GM19463 (cell line): ENCODE measurements at regions not wholly inside any gene's neighbourhood (a gene's known extent, or its start where the extent isn't known, plus 50 kb on each side); places are given as distances from the start of the nearest gene placed in this dataset.

ENCODE experiments used
- ATAC-seq: cut with Tn5 transposase; IDR thresholded peaks from one replicate; pipeline ENCODE4 v1.9.1; 2021; ENCODE audit warnings: mild to moderate bottlenecking, moderate library complexity; ENCODE audit not compliant: unreplicated experiment

DNA sequence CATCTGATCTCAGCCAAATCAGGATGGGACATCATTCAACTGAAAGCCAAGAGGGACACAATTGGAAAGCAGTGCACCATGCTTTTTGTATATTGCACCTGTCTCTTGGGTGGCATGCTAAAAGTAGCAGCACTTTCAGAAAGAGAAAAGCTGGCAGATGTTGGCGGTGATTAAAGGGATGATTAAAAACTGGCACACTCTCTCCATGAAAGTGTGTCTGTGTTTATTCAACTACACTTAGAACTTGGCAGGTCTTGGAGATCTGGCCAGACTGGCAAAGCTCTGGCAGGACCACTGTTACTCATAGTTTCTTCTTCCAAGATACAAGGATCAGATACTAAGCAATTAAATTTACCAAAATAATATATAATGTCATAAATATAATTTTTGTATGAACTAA, 112.9 kb upstream of the ELAVL2 start:
- ATAC-seq, result no peak

DNA sequence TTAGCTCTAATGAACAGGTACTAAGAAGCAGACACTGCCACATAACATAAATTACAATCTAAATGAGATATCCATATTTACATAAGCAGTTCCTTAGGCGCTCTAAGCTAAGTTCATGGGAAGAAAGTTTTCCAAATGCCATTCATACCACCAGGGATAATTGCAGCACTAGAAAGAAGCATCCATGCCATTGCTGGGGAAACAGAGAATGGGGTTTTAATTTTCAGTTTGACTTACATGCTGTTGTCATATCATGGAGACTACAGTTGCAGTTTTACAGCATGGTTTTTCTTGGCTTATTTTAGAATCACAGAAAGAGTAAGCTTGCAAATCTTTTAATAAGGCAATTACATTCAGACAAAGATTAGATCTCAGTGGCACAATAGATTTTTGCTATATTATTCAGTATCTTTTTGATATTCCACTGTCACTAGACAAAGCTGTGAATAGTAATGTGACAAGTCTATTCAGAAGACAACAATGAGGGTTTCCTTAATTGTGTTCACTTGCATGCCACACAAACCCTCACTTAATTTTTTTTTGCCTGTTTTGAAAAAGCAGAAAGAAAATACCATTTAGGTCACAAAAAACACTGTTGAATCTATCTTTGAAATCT, 108.4 kb upstream of the ELAVL2 start:
- no peak for ATAC-seq

DNA sequence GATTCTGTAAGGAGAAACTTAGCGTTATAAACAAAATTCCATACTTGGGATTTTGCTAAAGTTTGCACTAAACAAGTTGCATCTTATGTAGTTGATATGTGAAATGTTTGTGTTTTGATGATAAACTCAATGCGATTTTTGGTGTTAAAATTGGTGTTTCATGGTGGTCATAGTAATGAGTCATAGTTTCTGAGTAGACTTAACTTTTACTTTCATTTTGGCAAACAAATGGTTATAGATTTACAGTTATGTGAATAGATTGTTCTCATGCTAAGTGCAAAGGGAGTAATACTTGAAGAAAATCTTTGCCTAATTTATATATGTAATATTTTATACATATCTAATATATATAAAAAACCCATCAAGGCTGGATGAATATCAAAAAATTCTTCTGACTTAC, 107.3 kb upstream of the ELAVL2 start:
- ATAC-seq, result peak; percentile 61

- ATAC-seq, result peak; percentile 97
Measured at GRCh38 chr9:23926368-23926767, 100.3 kb upstream of the ELAVL2 start.

DNA sequence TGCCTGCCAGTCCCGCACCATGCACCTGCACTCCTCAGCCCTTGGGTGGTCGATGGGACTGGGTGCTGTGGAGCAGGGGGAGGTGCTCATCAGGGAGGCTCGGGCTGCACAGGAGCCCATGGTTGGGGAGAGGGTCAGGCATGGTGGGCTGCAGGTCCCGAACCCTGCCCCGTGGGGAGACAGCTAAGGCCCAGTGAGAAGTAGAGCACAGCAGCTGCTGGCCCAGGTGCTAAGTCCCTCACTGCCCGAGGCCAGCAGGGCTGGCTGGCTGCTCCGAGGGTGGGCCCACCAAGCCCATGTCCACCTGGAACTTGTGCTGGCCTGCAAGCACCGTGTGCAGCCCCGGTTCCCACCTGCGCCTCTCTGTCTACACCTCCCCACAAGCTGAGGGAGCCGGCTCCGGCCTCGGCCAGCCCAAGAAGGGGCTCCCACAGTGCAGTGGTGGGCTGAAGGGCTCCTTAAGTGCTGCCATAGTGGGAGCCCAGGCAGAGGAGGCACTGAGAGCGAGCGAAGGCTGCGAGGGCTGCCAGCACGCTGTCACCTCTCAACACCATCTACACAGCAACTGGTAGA, 88.5 kb upstream of the ELAVL2 start:
- ATAC-seq, result no peak

DNA sequence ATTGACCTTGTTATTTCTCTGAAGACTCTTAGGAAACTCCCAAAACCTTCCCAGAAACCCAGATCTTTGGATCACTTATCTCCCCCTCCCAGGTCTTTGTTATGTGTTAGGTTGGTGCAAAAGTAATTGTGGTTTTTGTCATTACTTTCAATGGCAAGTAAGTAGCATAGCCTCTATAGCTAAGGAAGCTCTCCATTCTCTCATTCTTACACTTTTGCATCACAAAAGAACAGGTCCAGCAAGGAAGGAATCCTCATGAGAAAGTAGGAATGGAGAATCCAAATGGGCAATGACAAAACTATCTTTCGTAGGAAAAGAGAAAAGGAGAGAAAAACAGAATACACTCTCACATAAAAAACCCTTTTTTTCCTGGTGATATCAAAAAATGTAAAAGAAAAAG, 81.3 kb upstream of the ELAVL2 start:
- no peak for ATAC-seq

DNA sequence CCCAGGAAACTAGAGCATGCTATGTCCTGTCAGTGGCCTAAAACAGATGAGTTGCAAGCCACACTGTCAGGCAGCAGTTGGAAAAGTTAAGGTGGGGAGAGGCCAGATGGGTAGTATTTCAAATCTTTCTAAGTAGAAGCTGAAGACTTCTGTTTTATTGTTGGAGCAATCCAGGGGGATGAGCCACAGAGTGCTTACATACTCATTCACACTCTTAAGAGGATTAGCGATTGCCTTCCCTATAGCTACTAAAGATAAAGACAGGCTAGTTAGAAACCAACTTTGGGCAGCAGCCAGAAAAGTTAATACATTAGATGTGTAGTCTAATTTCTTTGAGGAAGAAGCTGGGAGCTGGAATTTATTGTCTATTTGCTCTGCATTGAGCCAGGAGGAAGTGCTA, 61.7 kb upstream of the ELAVL2 start:
- no peak for ATAC-seq
